H1 (cell line): ENCODE measurements at regions not wholly inside any gene's neighbourhood (a gene's known extent, or its start where the extent isn't known, plus 50 kb on each side); places are given as distances from the start of the nearest gene placed in this dataset.

Experiments
- CTCF ChIA-PET: fragments of 300-600 bp; sonication (Branson Sonifier 250); formaldehyde crosslinking; loops from one replicate; lab custom pipeline; 2021; ENCODE audit not compliant: partially characterized antibody; lab: Charles Lee
- POLR2A ChIA-PET: fragments of 300-600 bp; sonication (Branson Sonifier 250); formaldehyde crosslinking; loops from one replicate; lab custom pipeline; 2021; ENCODE audit warnings: inconsistent platforms; ENCODE audit not compliant: partially characterized antibody; lab: Charles Lee
- DNase-seq, 2 experiments: peaks; one replicate each; pipeline versions ENCODE4 v3.0.0 to v3.0.0-alpha.2; 2010 to 2022; ENCODE audit warnings: low spot score in 2 of 2, low read depth in 1 of 2, mixed read lengths in 1 of 2
- FAIRE-seq: peaks from 2 replicates; lab custom pipeline; 2011; peaks lifted over from hg19 to GRCh38; lab: Jason Lieb, UNC
- H2AFZ ChIP-seq: 2 replicates; pipeline ENCODE4 v1.8.1; 2012; ENCODE audit warnings: low read length, inconsistent platforms
- H2AK5ac ChIP-seq: 2 replicates; pipeline ENCODE4 v1.6.1; 2013; ENCODE audit warnings: low read depth, low read length
- H2BK120ac ChIP-seq: replicated peaks from 2 replicates; pipeline ENCODE3; 2013; ENCODE audit warnings: low read depth, low read length, inconsistent platforms
- H2BK12ac ChIP-seq: 2 replicates; pipeline ENCODE4 v1.6.1; 2013; ENCODE audit warnings: low read depth, low read length
- H2BK15ac ChIP-seq: 2 replicates; pipeline ENCODE4 v1.6.1; 2013; ENCODE audit warnings: low read length
- H2BK20ac ChIP-seq: 2 replicates; pipeline ENCODE4 v1.6.1; 2013; ENCODE audit warnings: low read length
- H2BK5ac ChIP-seq: 2 replicates; pipeline ENCODE4 v1.6.1; 2013; ENCODE audit warnings: low read depth, low read length
- H3K14ac ChIP-seq: 2 replicates; pipeline ENCODE4 v1.6.1; 2013; ENCODE audit warnings: inconsistent platforms; ENCODE audit not compliant: insufficient read length
- H3K18ac ChIP-seq: 2 replicates; pipeline ENCODE4 v1.6.1; 2013; ENCODE audit warnings: low read length; ENCODE audit errors: extremely low read depth
- H3K23ac ChIP-seq: 2 replicates; pipeline ENCODE4 v1.6.1; 2013; ENCODE audit warnings: inconsistent platforms; ENCODE audit not compliant: insufficient read length
- H3K23me2 ChIP-seq: 2 replicates; pipeline ENCODE4 v1.6.1; 2013; ENCODE audit warnings: low read depth, low read length
- H3K27ac ChIP-seq: 2 replicates; pipeline ENCODE4 v1.6.1; 2011; ENCODE audit warnings: low read depth, low read length, inconsistent platforms
- H3K27me3 ChIP-seq, 4 experiments: replicated peaks in 1 of 4; 1 replicate in 1 of 4; 2 replicates in 3 of 4; pipeline versions ENCODE4 v1.6.1 to v1.8.1; 2011 to 2013; ENCODE audit warnings: low read length in 3 of 4, mild to moderate bottlenecking in 3 of 4, inconsistent platforms in 2 of 4, mixed read lengths in 2 of 4, moderate library complexity in 1 of 4; ENCODE audit not compliant: control insufficient read depth in 3 of 4, insufficient read depth in 3 of 4; ENCODE audit errors: extremely low read depth in 1 of 4
- H3K36me3 ChIP-seq, 4 experiments: 2 replicates each; pipeline versions ENCODE4 v1.6.1 to v1.8.1; 2011 to 2013; ENCODE audit warnings: mild to moderate bottlenecking in 4 of 4, low read length in 3 of 4, moderate library complexity in 2 of 4, control low read depth in 1 of 4, inconsistent platforms in 1 of 4; ENCODE audit not compliant: insufficient read depth in 4 of 4, control insufficient read depth in 2 of 4
- H3K4ac ChIP-seq: replicated peaks from 2 replicates; pipeline ENCODE3; 2013; ENCODE audit warnings: low read length, low read depth, mixed read lengths, inconsistent platforms; ENCODE audit not compliant: insufficient read length
- H3K4me1 ChIP-seq, 4 experiments: replicated peaks in 1 of 4; 1 replicate in 1 of 4; 2 replicates in 3 of 4; pipeline versions ENCODE4 v1.6.1 to v1.8.1; 2011 to 2013; ENCODE audit warnings: low read length in 3 of 4, inconsistent platforms in 2 of 4, mixed read lengths in 1 of 4; ENCODE audit not compliant: insufficient read depth in 4 of 4, control insufficient read depth in 3 of 4
- H3K4me2 ChIP-seq, 2 experiments: 2 replicates each; pipeline versions ENCODE4 v1.6.1 to v1.8.1; 2011 to 2013; ENCODE audit warnings: low read depth in 2 of 2, low read length in 2 of 2, control low read depth in 1 of 2, inconsistent platforms in 1 of 2, mild to moderate bottlenecking in 1 of 2; ENCODE audit not compliant: insufficient read depth in 1 of 2
- H3K4me3 ChIP-seq, 4 experiments: fragments of 200-600, 300-600 bp in 1 of 4; sonication (generic), shearing (Covaris generic), sonication (Bioruptor Twin) in 1 of 4; 2 replicates each; pipeline versions ENCODE4 v1.5.1 to v1.8.1; 2011 to 2016; ENCODE audit warnings: low read length in 4 of 4, low read depth in 3 of 4, control low read depth in 2 of 4, inconsistent platforms in 2 of 4, mild to moderate bottlenecking in 2 of 4, mixed read lengths in 1 of 4, moderate library complexity in 1 of 4; ENCODE audit not compliant: insufficient read depth in 2 of 4; ENCODE audit errors: extremely low read depth in 1 of 4
- H3K56ac ChIP-seq: replicated peaks from 2 replicates; pipeline ENCODE3; 2013; ENCODE audit warnings: low read depth, mild to moderate bottlenecking, mixed read lengths, low read length, inconsistent platforms; ENCODE audit not compliant: insufficient read length
- H3K79me1 ChIP-seq: 2 replicates; pipeline ENCODE4 v1.6.1; 2013; ENCODE audit warnings: low read depth, low read length, control low read depth
- H3K79me2 ChIP-seq, 2 experiments: 2 replicates each; pipeline versions ENCODE4 v1.6.1 to v1.8.1; 2012 to 2013; ENCODE audit warnings: low read length in 2 of 2, mild to moderate bottlenecking in 2 of 2, inconsistent platforms in 1 of 2; ENCODE audit not compliant: insufficient read depth in 2 of 2, control insufficient read depth in 1 of 2
- H3K9ac ChIP-seq, 4 experiments: replicated peaks in 1 of 4; 1 replicate in 1 of 4; 2 replicates in 3 of 4; pipeline versions ENCODE4 v1.6.1 to v1.8.1; 2011 to 2013; ENCODE audit warnings: low read depth in 3 of 4, low read length in 3 of 4, control low read depth in 2 of 4, mild to moderate bottlenecking in 2 of 4, moderate library complexity in 2 of 4, inconsistent platforms in 1 of 4; ENCODE audit errors: extremely low read depth in 1 of 4
- H3K9me3 ChIP-seq, 2 experiments: 2 replicates each; pipeline versions ENCODE4 v1.6.1 to v1.8.1; 2012 to 2013; ENCODE audit warnings: mild to moderate bottlenecking in 2 of 2, moderate library complexity in 2 of 2, control low read depth in 1 of 2, inconsistent platforms in 1 of 2, low read depth in 1 of 2, low read length in 1 of 2, mixed read lengths in 1 of 2; ENCODE audit not compliant: insufficient read depth in 2 of 2
- H4K20me1 ChIP-seq, 2 experiments: replicated peaks in 1 of 2; 2 replicates each; pipeline versions ENCODE3 to v1.8.1; 2011 to 2013; ENCODE audit warnings: inconsistent platforms in 2 of 2, low read length in 2 of 2, mild to moderate bottlenecking in 1 of 2; ENCODE audit not compliant: insufficient read depth in 2 of 2, control insufficient read depth in 1 of 2
- H4K5ac ChIP-seq: 2 replicates; pipeline ENCODE4 v1.6.1; 2013; ENCODE audit warnings: low read length, low read depth, mixed read lengths, inconsistent platforms; ENCODE audit not compliant: insufficient read length
- H4K8ac ChIP-seq: 2 replicates; pipeline ENCODE4 v1.8.0; 2013; ENCODE audit warnings: mild to moderate bottlenecking, moderate library complexity, low read length, inconsistent platforms; ENCODE audit not compliant: insufficient read depth; ENCODE audit errors: extremely low read depth
- H4K91ac ChIP-seq: replicated peaks from 2 replicates; pipeline ENCODE3; 2013; ENCODE audit warnings: low read length, mixed read lengths, inconsistent platforms; ENCODE audit not compliant: insufficient read length
- BCL11A ChIP-seq, 2 experiments: IDR thresholded peaks; one replicate each; pipeline ENCODE4 v1.6.1; 2011; ENCODE audit warnings: low read depth in 2 of 2, low read length in 2 of 2, mild to moderate bottlenecking in 2 of 2
- CEBPB ChIP-seq: IDR thresholded peaks from 2 replicates; pipeline ENCODE4 v1.6.1; 2012; ENCODE audit warnings: low read depth, low read length
- CHD1 ChIP-seq: IDR thresholded peaks from 2 replicates; pipeline ENCODE4 v1.6.1; 2012; ENCODE audit warnings: low read depth, low read length, improper control_type of control experiment
- CREB1 ChIP-seq: IDR thresholded peaks from 2 replicates; pipeline ENCODE4 v1.6.1; 2012; ENCODE audit warnings: inconsistent platforms
- CTBP2 ChIP-seq: IDR thresholded peaks from 2 replicates; pipeline ENCODE4 v1.7.0; 2011; ENCODE audit warnings: borderline replicate concordance, mild to moderate bottlenecking, moderate library complexity, mixed read lengths, low read length; ENCODE audit not compliant: insufficient read depth, insufficient read length
- GTF2F1 ChIP-seq: IDR thresholded peaks from 2 replicates; pipeline ENCODE4 v1.6.1; 2012; ENCODE audit warnings: low read depth, low read length, improper control_type of control experiment, borderline replicate concordance
- HDAC2 ChIP-seq, 2 experiments: fragments of 300-600 bp in 1 of 2; sonication (generic) in 1 of 2; IDR thresholded peaks; 2 replicates each; pipeline ENCODE4 v1.6.1; 2011 to 2012; ENCODE audit warnings: low read depth in 2 of 2, low read length in 2 of 2, mild to moderate bottlenecking in 2 of 2, moderate library complexity in 2 of 2, borderline replicate concordance in 1 of 2, inconsistent platforms in 1 of 2
- KDM1A ChIP-seq: fragments of 200-600, 300-600 bp; sonication (generic); IDR thresholded peaks from 2 replicates; pipeline ENCODE4 v1.7.1; 2016; ENCODE audit warnings: mild to moderate bottlenecking, low read length, borderline replicate concordance
- KDM5A ChIP-seq: fragments of 200-600 bp; IDR thresholded peaks from 2 replicates; pipeline ENCODE4 v1.7.1; 2012; ENCODE audit warnings: mild to moderate bottlenecking, low read length, inconsistent platforms, mixed read lengths
- MAFK ChIP-seq: IDR thresholded peaks from 2 replicates; pipeline ENCODE4 v1.6.1; 2012; ENCODE audit warnings: low read depth, mild to moderate bottlenecking, improper control_type of control experiment, low read length
- NANOG ChIP-seq: IDR thresholded peaks from 2 replicates; pipeline ENCODE4 v1.6.1; 2011; ENCODE audit warnings: low read length, low read depth, mild to moderate bottlenecking, inconsistent platforms; ENCODE audit not compliant: insufficient read depth, poor library complexity, severe bottlenecking
- POU5F1 ChIP-seq: IDR thresholded peaks from 2 replicates; pipeline ENCODE4 v1.6.1; 2011; ENCODE audit warnings: low read depth, mild to moderate bottlenecking, low read length, moderate library complexity
- RAD21 ChIP-seq, 2 experiments: IDR thresholded peaks in 1 of 2; conservative IDR thresholded peaks in 1 of 2; 2 replicates each; pipeline ENCODE4 v1.6.1; 2011; ENCODE audit warnings: low read depth in 2 of 2, low read length in 2 of 2, improper control_type of control experiment in 1 of 2, inconsistent platforms in 1 of 2, mild to moderate bottlenecking in 1 of 2, moderate library complexity in 1 of 2
- SIX5 ChIP-seq: IDR thresholded peaks from 2 replicates; pipeline ENCODE4 v1.6.1; 2011; ENCODE audit warnings: mild to moderate bottlenecking, low read depth, low read length
- SRF ChIP-seq: IDR thresholded peaks from 2 replicates; pipeline ENCODE4 v1.6.1; 2011; ENCODE audit warnings: mild to moderate bottlenecking, low read depth, low read length, moderate library complexity
- WGBS, 2 experiments: shearing (Covaris generic) in 1 of 2; methylation state at CpG; one replicate each; pipeline versions ENCODE4 v1.1.6 to v1.1.7; 2013 to 2015; ENCODE audit warnings: low lambda C conversion rate in 2 of 2, mixed read lengths in 2 of 2, inconsistent platforms in 1 of 2, low coverage in 1 of 2, missing lambda C conversion rate in 1 of 2; ENCODE audit not compliant: insufficient replicate concordance in 2 of 2, insufficient coverage in 1 of 2, insufficient read length in 1 of 2; ENCODE audit errors: extremely low coverage in 1 of 2, missing lambda C conversion rate in 1 of 2; 5-methylcytosine and 5-hydroxymethylcytosine counted together

DNA sequence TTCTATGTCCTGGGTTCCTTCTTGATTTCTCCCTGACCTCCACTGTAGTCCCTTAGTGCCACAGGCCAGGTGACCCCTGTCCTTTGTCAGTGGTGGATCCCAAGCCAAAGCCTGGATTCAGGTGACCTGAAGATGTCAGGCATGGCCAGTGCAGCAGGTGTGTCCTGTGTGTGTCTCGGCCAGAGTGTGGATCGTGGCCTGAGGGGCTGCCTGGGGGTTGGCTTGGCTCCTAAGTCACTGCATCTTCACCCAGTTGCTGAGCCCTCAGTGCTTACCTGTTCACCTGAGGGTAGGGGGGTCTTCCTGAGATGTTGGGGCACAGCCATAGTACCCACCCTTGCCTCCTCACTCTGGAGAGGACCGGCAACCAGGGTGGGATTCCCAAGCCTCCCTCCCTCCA lies 61.8 kb upstream of the PITX1 start:
- Histone ChIP-seq H4K8ac (no peak overlapping the region), H3K27me3 (no peaks in the 10 kb centered on the region; a peak in 1 of 7 replicates), H3K79me2 (no peaks in the 10 kb centered on the region), H3K4ac (no peak overlapping the region), H3K14ac (no peak overlapping the region), H3K4me3 (no peak overlapping the region), H4K91ac (no peak overlapping the region), H4K20me1 (peaks cover 0 to 1% of the 10 kb centered on the region in 2 experiments), H4K5ac (no peak overlapping the region), H3K9me3 (no peaks in the 10 kb centered on the region), H3K36me3 (no peaks in the 10 kb centered on the region), H3K27ac (no peak overlapping the region), H2BK120ac (no peak overlapping the region), H2BK15ac (no peak overlapping the region), H2AFZ (no peak overlapping the region), H2AK5ac (no peak overlapping the region), H3K23me2 (no peaks in the 10 kb centered on the region), H3K4me1 (no peaks in the 10 kb centered on the region; a peak in 1 of 7 replicates), H3K79me1 (no peaks in the 10 kb centered on the region), H2BK5ac (no peak overlapping the region), H3K56ac (no peak overlapping the region), H2BK20ac (no peak overlapping the region), H3K18ac (no peak overlapping the region), H3K23ac (no peak overlapping the region), H3K9ac (no peak overlapping the region), H3K4me2 (no peak overlapping the region), H2BK12ac (no peak overlapping the region)
- ChIA-PET POLR2A (no interaction called here), CTCF (no interaction called here)
- no peak for DNase-seq
- TF ChIP-seq BCL11A (IDR thresholded peaks at IDR 0.05; ENCODE audit: low read depth in 2 of 2, low read length in 2 of 2) (no peak), GTF2F1 (no peak), KDM5A (no peak), NANOG (no peak), CEBPB (no peak), CREB1 (no peak), HDAC2 (IDR thresholded peaks at IDR 0.05; ENCODE audit: borderline replicate concordance in 1 of 2, low read depth in 2 of 2, low read length in 2 of 2) (no peak), CHD1 (no peak), RAD21 (IDR thresholded peaks at IDR 0.05 in 1 of 2, conservative IDR thresholded peaks at IDR 0.05 in 1 of 2; ENCODE audit: low read depth in 2 of 2, low read length in 2 of 2) (no peak), SRF (no peak), SIX5 (no peak), MAFK (no peak), CTBP2 (no peak), POU5F1 (no peak), KDM1A (no peak)
- 93% methylated on average over 3 of the region's 3 CpGs; no CpG with 5 or more reads in 1 of the 2 experiments for WGBS, 2 experiments
- FAIRE-seq: no peak
